Stimulated activated CD4-positive, alpha-beta T cell treated with anti-CD3 and anti-CD28 coated beads, Interleukin-12 subunit alpha, Interleukin-12 subunit beta, amount 100 ng/mL, for 24 hours (primary cell): ENCODE measurements at regions not wholly inside any gene's neighbourhood (a gene's known extent, or its start where the extent isn't known, plus 50 kb on each side); places are given as distances from the start of the nearest gene placed in this dataset.

ENCODE experiments used
- DNase-seq, 2 experiments: peaks; one replicate each; pipeline ENCODE4 v3.0.0-alpha.2; 2020; ENCODE audit warnings: low read depth in 2 of 2

- no peak for DNase-seq
Observed at GRCh38 chr2:57567245-57567644, 479.4 kb upstream of the VRK2 start.

GRCh38 chr2:57569396-57569795 lies 477.2 kb upstream of the VRK2 start:
- DNase-seq, result no peak

- DNase-seq, result no peak
Observed at GRCh38 chr2:57570961-57571360, 475.6 kb upstream of the VRK2 start.

GRCh38 chr2:57575700-57576268 lies 470.8 kb upstream of the VRK2 start:
- DNase-seq, result no peak

- no peak for DNase-seq
Observed at GRCh38 chr2:57576983-57577382, 469.6 kb upstream of the VRK2 start.

GRCh38 chr2:57597940-57598339 lies 448.7 kb upstream of the VRK2 start:
- DNase-seq, result no peak

GRCh38 chr2:57598551-57598950 lies 448.1 kb upstream of the VRK2 start:
- no peak for DNase-seq

- no peak for DNase-seq
Observed at GRCh38 chr2:57602733-57603132, 443.9 kb upstream of the VRK2 start.

GRCh38 chr2:57614988-57615387 lies 431.6 kb upstream of the VRK2 start:
- DNase-seq, result no peak

- DNase-seq, result no peak
Observed at GRCh38 chr2:57615855-57616556, 430.6 kb upstream of the VRK2 start.

- no peak for DNase-seq
Observed at GRCh38 chr2:57617318-57617717, 429.3 kb upstream of the VRK2 start.

- no peak for DNase-seq
Observed at GRCh38 chr2:57621122-57621663, 425.4 kb upstream of the VRK2 start.

- no peak for DNase-seq
Observed at GRCh38 chr2:57622009-57622408, 424.6 kb upstream of the VRK2 start.

GRCh38 chr2:57656198-57656597 lies 390.4 kb upstream of the VRK2 start:
- DNase-seq, result no peak

- DNase-seq, result no peak
Observed at GRCh38 chr2:57669570-57669969, 377.0 kb upstream of the VRK2 start.

GRCh38 chr2:57674025-57674424 lies 372.6 kb upstream of the VRK2 start:
- no peak for DNase-seq

- DNase-seq, result no peak
Observed at GRCh38 chr2:57674743-57675142, 371.9 kb upstream of the VRK2 start.

GRCh38 chr2:57677296-57677695 lies 369.3 kb upstream of the VRK2 start:
- no peak for DNase-seq

GRCh38 chr2:57681650-57682049 lies 365.0 kb upstream of the VRK2 start:
- no peak for DNase-seq

GRCh38 chr2:57685032-57685431 lies 361.6 kb upstream of the VRK2 start:
- DNase-seq, result no peak

GRCh38 chr2:57692395-57692794 lies 354.2 kb upstream of the VRK2 start:
- no peak for DNase-seq

GRCh38 chr2:57693177-57693576 lies 353.4 kb upstream of the VRK2 start:
- no peak for DNase-seq

GRCh38 chr2:57693965-57694364 lies 352.6 kb upstream of the VRK2 start:
- DNase-seq, result no peak

- no peak for DNase-seq
Observed at GRCh38 chr2:57696016-57696415, 350.6 kb upstream of the VRK2 start.
